Neural cell (in vitro differentiated cells): ENCODE measurements at regions not wholly inside any gene's neighbourhood (a gene's known extent, or its start where the extent isn't known, plus 50 kb on each side); places are given as distances from the start of the nearest gene placed in this dataset.
"Not testable (repeated sequence)": the region's sequence is repeated elsewhere in the genome, so short reads cannot be mapped to it uniquely, and the experiment has no call there.

ENCODE experiments used
- H2AFZ ChIP-seq: fragments of 200-600, 300-800 bp; sonication (generic), shearing (Covaris generic); 2 replicates; pipeline ENCODE4 v1.6.0; 2014; ENCODE audit warnings: low read depth, mild to moderate bottlenecking, antibody characterized with exemption, low read length, moderate library complexity
- H3F3A ChIP-seq: fragments of 200-600 bp; shearing (Covaris generic); 2 replicates; pipeline ENCODE4 v1.6.1; 2016; ENCODE audit warnings: mild to moderate bottlenecking, moderate library complexity, mixed read lengths, antibody characterized with exemption, low read length; ENCODE audit not compliant: insufficient read depth, poor library complexity, severe bottlenecking
- H3K27ac ChIP-seq: fragments of 200-600, 300-800 bp; sonication (generic), shearing (Covaris generic); 2 replicates; pipeline ENCODE4 v1.5.1; 2014; ENCODE audit warnings: mild to moderate bottlenecking, low read length, moderate library complexity
- H3K27me3 ChIP-seq: fragments of 300-800, 200-600 bp; sonication (generic), shearing (Covaris generic); 2 replicates; pipeline ENCODE4 v1.6.0; 2014; ENCODE audit warnings: mild to moderate bottlenecking, low read depth, low read length, moderate library complexity; ENCODE audit not compliant: insufficient read depth
- H3K36me3 ChIP-seq: fragments of 300-800, 200-600 bp; sonication (generic), shearing (Covaris generic); 2 replicates; pipeline ENCODE4 v1.5.1; 2014; ENCODE audit warnings: mild to moderate bottlenecking, antibody characterized with exemption, low read length, moderate library complexity; ENCODE audit not compliant: insufficient read depth
- H3K4me2 ChIP-seq: fragments of 300-800, 200-600 bp; sonication (generic), shearing (Covaris generic); 2 replicates; pipeline ENCODE4 v1.6.0; 2014; ENCODE audit warnings: mild to moderate bottlenecking, low read length
- H3K4me3 ChIP-seq: fragments of 300-800, 200-600 bp; sonication (generic), shearing (Covaris generic); 2 replicates; pipeline ENCODE4 v1.5.1; 2014; ENCODE audit warnings: mild to moderate bottlenecking, low read length, moderate library complexity
- H3K79me2 ChIP-seq: fragments of 200-600 bp; shearing (Covaris generic); replicated peaks from 2 replicates; pipeline ENCODE4 v1.6.0; 2014; ENCODE audit warnings: mild to moderate bottlenecking, low read length, moderate library complexity; ENCODE audit not compliant: insufficient read depth
- H3K9ac ChIP-seq: fragments of 300-800, 200-600 bp; sonication (generic), shearing (Covaris generic); 2 replicates; pipeline ENCODE4 v1.6.1; 2016; ENCODE audit warnings: mild to moderate bottlenecking, low read length, mixed read lengths
- H3K9me2 ChIP-seq: fragments of 200-600 bp; shearing (Covaris generic); 2 replicates; pipeline ENCODE4 v1.6.1; 2016; ENCODE audit warnings: mild to moderate bottlenecking, low read length, mixed read lengths; ENCODE audit not compliant: insufficient read depth
- H3K9me3 ChIP-seq: fragments of 200-600, 300-800 bp; sonication (generic), shearing (Covaris generic); 2 replicates; pipeline ENCODE4 v1.6.1; 2016; ENCODE audit warnings: mild to moderate bottlenecking, mixed run types, low read length, moderate library complexity, mixed read lengths
- H4K20me1 ChIP-seq: fragments of 200-600 bp; shearing (Covaris generic); 2 replicates; pipeline ENCODE4 v1.6.1; 2016; ENCODE audit warnings: mild to moderate bottlenecking, mixed run types; ENCODE audit not compliant: insufficient read depth
- CTCF ChIP-seq: fragments of 450-650 bp; IDR thresholded peaks from 2 replicates; pipeline ENCODE4 v1.5.1; 2014; ENCODE audit warnings: antibody characterized with exemption, mild to moderate bottlenecking, moderate library complexity; ENCODE audit not compliant: poor library complexity, severe bottlenecking
- EP300 ChIP-seq: fragments of 450-650 bp; conservative IDR thresholded peaks from 2 replicates; pipeline ENCODE4 v1.6.1; 2014; ENCODE audit warnings: antibody characterized with exemption, mild to moderate bottlenecking, moderate library complexity; ENCODE audit not compliant: poor library complexity, severe bottlenecking
- EZH2 ChIP-seq: fragments of 200-600, 300-800 bp; shearing (Covaris generic), sonication (generic); IDR thresholded peaks from 2 replicates; pipeline ENCODE4 v1.6.1; 2014; ENCODE audit warnings: antibody characterized with exemption, low read length, borderline replicate concordance, mild to moderate bottlenecking; ENCODE audit not compliant: insufficient read depth, poor library complexity, severe bottlenecking
- MXI1 ChIP-seq: fragments of 450-650 bp; conservative IDR thresholded peaks from 2 replicates; pipeline ENCODE4 v1.6.1; 2014; ENCODE audit warnings: antibody characterized with exemption, mild to moderate bottlenecking; ENCODE audit not compliant: poor library complexity, severe bottlenecking
- POLR2AphosphoS5 ChIP-seq: IDR thresholded peaks from 2 replicates; pipeline ENCODE4 v1.6.1; 2012
- RAD21 ChIP-seq: fragments of 450-650 bp; conservative IDR thresholded peaks from 2 replicates; pipeline ENCODE4 v1.6.1; 2014; ENCODE audit warnings: antibody characterized with exemption, mild to moderate bottlenecking, moderate library complexity
- SMC3 ChIP-seq: fragments of 450-650 bp; conservative IDR thresholded peaks from 2 replicates; pipeline ENCODE4 v1.6.1; 2014; ENCODE audit warnings: antibody characterized with exemption, mild to moderate bottlenecking, moderate library complexity; ENCODE audit not compliant: poor library complexity
- TAF1 ChIP-seq: IDR thresholded peaks from 2 replicates; pipeline ENCODE4 v1.6.1; 2012; ENCODE audit warnings: low read depth
- TF ChIP-seq, protein P1 (sequence below): IDR thresholded peaks from 2 replicates; pipeline ENCODE4 v1.6.1; 2012; ENCODE audit warnings: borderline replicate concordance

DNA sequence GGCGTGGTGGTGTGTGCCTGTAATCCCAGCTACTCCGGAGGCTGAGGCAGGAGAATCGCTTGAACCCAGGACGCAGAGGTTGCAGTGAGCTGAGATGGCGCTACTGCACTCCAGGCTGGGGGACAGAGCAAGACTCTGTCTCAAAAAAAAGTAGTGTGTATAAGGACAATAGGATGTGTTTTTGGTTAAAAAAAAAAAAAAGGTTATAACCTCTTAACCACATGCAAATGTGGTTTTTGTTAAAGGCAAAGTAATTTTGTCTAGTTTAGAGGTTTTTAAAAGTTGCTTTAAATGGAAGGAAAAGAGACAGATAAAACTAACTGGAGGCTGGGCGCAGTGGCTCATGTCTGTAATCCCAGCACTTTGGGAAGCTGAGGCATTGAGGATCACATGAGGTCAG lies 92.8 kb upstream of the ACSL3 start:
- H3K9me2 ChIP-seq, H3K27ac ChIP-seq, H3K9ac ChIP-seq, H3K36me3 ChIP-seq, H3K79me2 ChIP-seq, H3K9me3 ChIP-seq, H4K20me1 ChIP-seq, H3K4me2 ChIP-seq, H3K27me3 ChIP-seq, H2AFZ ChIP-seq, H3K4me3 ChIP-seq, H3F3A ChIP-seq: not testable (repeated sequence)

GRCh38 chr2:222769446-222769845 lies 91.4 kb upstream of the ACSL3 start:
- Histone ChIP-seq H3K9ac (no peak overlapping the region), H2AFZ (no peak overlapping the region), H3K9me3 (no peaks in the 10 kb centered on the region), H3K4me2 (no peak overlapping the region), H3K4me3 (no peak overlapping the region), H3K79me2 (no peaks in the 10 kb centered on the region), H3K27me3 (no peaks in the 10 kb centered on the region), H3F3A (no peaks in the 10 kb centered on the region), H4K20me1 (no peaks in the 10 kb centered on the region), H3K36me3 (no peaks in the 10 kb centered on the region), H3K9me2 (no peaks in the 10 kb centered on the region), H3K27ac (no peak overlapping the region)
- no peak for TF ChIP-seq RAD21
- no peak for TF ChIP-seq TAF1
- TF ChIP-seq, protein P1, sequence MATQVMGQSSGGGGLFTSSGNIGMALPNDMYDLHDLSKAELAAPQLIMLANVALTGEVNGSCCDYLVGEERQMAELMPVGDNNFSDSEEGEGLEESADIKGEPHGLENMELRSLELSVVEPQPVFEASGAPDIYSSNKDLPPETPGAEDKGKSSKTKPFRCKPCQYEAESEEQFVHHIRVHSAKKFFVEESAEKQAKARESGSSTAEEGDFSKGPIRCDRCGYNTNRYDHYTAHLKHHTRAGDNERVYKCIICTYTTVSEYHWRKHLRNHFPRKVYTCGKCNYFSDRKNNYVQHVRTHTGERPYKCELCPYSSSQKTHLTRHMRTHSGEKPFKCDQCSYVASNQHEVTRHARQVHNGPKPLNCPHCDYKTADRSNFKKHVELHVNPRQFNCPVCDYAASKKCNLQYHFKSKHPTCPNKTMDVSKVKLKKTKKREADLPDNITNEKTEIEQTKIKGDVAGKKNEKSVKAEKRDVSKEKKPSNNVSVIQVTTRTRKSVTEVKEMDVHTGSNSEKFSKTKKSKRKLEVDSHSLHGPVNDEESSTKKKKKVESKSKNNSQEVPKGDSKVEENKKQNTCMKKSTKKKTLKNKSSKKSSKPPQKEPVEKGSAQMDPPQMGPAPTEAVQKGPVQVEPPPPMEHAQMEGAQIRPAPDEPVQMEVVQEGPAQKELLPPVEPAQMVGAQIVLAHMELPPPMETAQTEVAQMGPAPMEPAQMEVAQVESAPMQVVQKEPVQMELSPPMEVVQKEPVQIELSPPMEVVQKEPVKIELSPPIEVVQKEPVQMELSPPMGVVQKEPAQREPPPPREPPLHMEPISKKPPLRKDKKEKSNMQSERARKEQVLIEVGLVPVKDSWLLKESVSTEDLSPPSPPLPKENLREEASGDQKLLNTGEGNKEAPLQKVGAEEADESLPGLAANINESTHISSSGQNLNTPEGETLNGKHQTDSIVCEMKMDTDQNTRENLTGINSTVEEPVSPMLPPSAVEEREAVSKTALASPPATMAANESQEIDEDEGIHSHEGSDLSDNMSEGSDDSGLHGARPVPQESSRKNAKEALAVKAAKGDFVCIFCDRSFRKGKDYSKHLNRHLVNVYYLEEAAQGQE = no peak
- no peak for TF ChIP-seq EZH2
- TF ChIP-seq CTCF = no peak
- no peak for TF ChIP-seq MXI1

- no peak overlapping the region for H3K4me3 ChIP-seq
- H3K36me3 ChIP-seq = no peaks in the 10 kb centered on the region
- H3K79me2 ChIP-seq = no peaks in the 10 kb centered on the region
- no peaks in the 10 kb centered on the region for H4K20me1 ChIP-seq
- no peaks in the 10 kb centered on the region for H3K27me3 ChIP-seq
- H3F3A ChIP-seq = no peaks in the 10 kb centered on the region
- no peak overlapping the region for H3K27ac ChIP-seq
- no peak overlapping the region for H3K9ac ChIP-seq
- H3K9me3 ChIP-seq = no peaks in the 10 kb centered on the region
- TF ChIP-seq MXI1 (no peak), SMC3 (no peak), POLR2AphosphoS5 (no peak), EZH2 (no peak), CTCF (no peak), TAF1 (no peak), RAD21 (no peak), EP300 (no peak)
- TF ChIP-seq, protein P1 = no peak
- H3K4me2 ChIP-seq = no peak overlapping the region
- H3K9me2 ChIP-seq = no peaks in the 10 kb centered on the region
- no peak overlapping the region for H2AFZ ChIP-seq
Observed at GRCh38 chr2:222769941-222770340, 90.9 kb upstream of the ACSL3 start.
